HEK293 (cell line): ENCODE measurements at regions not wholly inside any gene's neighbourhood (a gene's known extent, or its start where the extent isn't known, plus 50 kb on each side); places are given as distances from the start of the nearest gene placed in this dataset.

Experiments
- KLF16 ChIP-seq: fragments of 450-650 bp; formaldehyde crosslinking; IDR thresholded peaks from 2 replicates; pipeline ENCODE4 v1.5.1; 2017; ENCODE audit warnings: missing biosample characterization, missing genetic modification characterization
- PRDM1 ChIP-seq: fragments of 450-650 bp; formaldehyde crosslinking; IDR thresholded peaks from 2 replicates; pipeline ENCODE4; 2016; ENCODE audit warnings: missing biosample characterization, missing genetic modification characterization
- SP7 ChIP-seq: fragments of 450-650 bp; formaldehyde crosslinking; IDR thresholded peaks from 2 replicates; pipeline ENCODE4 v1.5.1; 2016; ENCODE audit warnings: missing biosample characterization, missing genetic modification characterization
- ZNF747 ChIP-seq: fragments of 450-650 bp; formaldehyde crosslinking; IDR thresholded peaks from 2 replicates; pipeline ENCODE4 v1.5.1; 2016; ENCODE audit warnings: missing biosample characterization, missing genetic modification characterization
- ZNF76 ChIP-seq: fragments of 450-650 bp; formaldehyde crosslinking; IDR thresholded peaks from 2 replicates; pipeline ENCODE4; 2016; ENCODE audit warnings: low read depth, missing biosample characterization, missing genetic modification characterization, borderline replicate concordance
- TF ChIP-seq, protein P1 (sequence below): fragments of 450-650 bp; formaldehyde crosslinking; IDR thresholded peaks from 2 replicates; pipeline ENCODE4 v1.5.1; 2016; ENCODE audit warnings: missing biosample characterization, missing genetic modification characterization
- TF ChIP-seq, protein P2 (sequence below): fragments of 450-650 bp; formaldehyde crosslinking; IDR thresholded peaks from 2 replicates; pipeline ENCODE4 v1.5.1; 2016; ENCODE audit warnings: missing biosample characterization, missing genetic modification characterization
- TF ChIP-seq, protein P3 (sequence below): fragments of 450-650 bp; formaldehyde crosslinking; IDR thresholded peaks from 2 replicates; pipeline ENCODE4 v1.5.1; 2016; ENCODE audit warnings: missing biosample characterization, missing genetic modification characterization, low read depth
- TF ChIP-seq, protein P4 (sequence below): fragments of 450-650 bp; formaldehyde crosslinking; IDR thresholded peaks from 2 replicates; pipeline ENCODE4 v1.5.1; 2017; ENCODE audit warnings: missing biosample characterization, missing genetic modification characterization

DNA sequence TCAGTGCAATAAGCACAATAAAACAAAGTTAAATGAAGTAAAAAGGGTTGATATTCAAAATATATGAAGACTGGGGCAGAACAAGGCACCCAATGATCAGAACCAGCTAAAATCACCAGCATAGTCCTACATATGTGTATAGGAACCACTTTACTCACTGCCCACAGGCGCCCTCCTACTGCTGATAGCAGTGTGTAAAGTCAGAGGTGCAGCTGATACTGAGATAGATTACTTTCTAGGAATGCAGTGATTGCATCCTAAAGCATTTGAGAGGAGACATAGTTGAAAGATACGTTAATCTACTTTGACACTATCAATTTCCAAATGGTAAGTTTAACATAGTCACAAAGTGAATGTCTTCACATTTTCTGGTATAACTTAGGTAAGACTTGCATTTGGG is 161.1 kb upstream of the MCHR2 start:
- TF ChIP-seq, protein P1, sequence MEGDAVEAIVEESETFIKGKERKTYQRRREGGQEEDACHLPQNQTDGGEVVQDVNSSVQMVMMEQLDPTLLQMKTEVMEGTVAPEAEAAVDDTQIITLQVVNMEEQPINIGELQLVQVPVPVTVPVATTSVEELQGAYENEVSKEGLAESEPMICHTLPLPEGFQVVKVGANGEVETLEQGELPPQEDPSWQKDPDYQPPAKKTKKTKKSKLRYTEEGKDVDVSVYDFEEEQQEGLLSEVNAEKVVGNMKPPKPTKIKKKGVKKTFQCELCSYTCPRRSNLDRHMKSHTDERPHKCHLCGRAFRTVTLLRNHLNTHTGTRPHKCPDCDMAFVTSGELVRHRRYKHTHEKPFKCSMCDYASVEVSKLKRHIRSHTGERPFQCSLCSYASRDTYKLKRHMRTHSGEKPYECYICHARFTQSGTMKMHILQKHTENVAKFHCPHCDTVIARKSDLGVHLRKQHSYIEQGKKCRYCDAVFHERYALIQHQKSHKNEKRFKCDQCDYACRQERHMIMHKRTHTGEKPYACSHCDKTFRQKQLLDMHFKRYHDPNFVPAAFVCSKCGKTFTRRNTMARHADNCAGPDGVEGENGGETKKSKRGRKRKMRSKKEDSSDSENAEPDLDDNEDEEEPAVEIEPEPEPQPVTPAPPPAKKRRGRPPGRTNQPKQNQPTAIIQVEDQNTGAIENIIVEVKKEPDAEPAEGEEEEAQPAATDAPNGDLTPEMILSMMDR (tag by site-specific recombination) = no peak
- no peak for TF ChIP-seq ZNF747 (tag by site-specific recombination)
- no peak for TF ChIP-seq PRDM1 (tag by site-specific recombination)
- no peak for TF ChIP-seq KLF16 (tag by site-specific recombination)
- TF ChIP-seq, protein P2, sequence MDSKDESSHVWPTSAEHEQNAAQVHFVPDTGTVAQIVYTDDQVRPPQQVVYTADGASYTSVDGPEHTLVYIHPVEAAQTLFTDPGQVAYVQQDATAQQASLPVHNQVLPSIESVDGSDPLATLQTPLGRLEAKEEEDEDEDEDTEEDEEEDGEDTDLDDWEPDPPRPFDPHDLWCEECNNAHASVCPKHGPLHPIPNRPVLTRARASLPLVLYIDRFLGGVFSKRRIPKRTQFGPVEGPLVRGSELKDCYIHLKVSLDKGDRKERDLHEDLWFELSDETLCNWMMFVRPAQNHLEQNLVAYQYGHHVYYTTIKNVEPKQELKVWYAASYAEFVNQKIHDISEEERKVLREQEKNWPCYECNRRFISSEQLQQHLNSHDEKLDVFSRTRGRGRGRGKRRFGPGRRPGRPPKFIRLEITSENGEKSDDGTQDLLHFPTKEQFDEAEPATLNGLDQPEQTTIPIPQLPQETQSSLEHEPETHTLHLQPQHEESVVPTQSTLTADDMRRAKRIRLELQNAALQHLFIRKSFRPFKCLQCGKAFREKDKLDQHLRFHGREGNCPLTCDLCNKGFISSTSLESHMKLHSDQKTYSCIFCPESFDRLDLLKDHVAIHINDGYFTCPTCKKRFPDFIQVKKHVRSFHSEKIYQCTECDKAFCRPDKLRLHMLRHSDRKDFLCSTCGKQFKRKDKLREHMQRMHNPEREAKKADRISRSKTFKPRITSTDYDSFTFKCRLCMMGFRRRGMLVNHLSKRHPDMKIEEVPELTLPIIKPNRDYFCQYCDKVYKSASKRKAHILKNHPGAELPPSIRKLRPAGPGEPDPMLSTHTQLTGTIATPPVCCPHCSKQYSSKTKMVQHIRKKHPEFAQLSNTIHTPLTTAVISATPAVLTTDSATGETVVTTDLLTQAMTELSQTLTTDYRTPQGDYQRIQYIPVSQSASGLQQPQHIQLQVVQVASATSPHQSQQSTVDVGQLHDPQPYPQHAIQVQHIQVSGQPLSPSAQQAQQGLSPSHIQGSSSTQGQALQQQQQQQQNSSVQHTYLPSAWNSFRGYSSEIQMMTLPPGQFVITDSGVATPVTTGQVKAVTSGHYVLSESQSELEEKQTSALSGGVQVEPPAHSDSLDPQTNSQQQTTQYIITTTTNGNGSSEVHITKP (tag by site-specific recombination) = no peak
- TF ChIP-seq SP7 (tag by site-specific recombination) = no peak
- no peak for TF ChIP-seq ZNF76 (tag by site-specific recombination)
- TF ChIP-seq, protein P3, sequence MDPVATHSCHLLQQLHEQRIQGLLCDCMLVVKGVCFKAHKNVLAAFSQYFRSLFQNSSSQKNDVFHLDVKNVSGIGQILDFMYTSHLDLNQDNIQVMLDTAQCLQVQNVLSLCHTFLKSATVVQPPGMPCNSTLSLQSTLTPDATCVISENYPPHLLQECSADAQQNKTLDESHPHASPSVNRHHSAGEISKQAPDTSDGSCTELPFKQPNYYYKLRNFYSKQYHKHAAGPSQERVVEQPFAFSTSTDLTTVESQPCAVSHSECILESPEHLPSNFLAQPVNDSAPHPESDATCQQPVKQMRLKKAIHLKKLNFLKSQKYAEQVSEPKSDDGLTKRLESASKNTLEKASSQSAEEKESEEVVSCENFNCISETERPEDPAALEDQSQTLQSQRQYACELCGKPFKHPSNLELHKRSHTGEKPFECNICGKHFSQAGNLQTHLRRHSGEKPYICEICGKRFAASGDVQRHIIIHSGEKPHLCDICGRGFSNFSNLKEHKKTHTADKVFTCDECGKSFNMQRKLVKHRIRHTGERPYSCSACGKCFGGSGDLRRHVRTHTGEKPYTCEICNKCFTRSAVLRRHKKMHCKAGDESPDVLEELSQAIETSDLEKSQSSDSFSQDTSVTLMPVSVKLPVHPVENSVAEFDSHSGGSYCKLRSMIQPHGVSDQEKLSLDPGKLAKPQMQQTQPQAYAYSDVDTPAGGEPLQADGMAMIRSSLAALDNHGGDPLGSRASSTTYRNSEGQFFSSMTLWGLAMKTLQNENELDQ (tag by site-specific recombination) = no peak
- TF ChIP-seq, protein P4, sequence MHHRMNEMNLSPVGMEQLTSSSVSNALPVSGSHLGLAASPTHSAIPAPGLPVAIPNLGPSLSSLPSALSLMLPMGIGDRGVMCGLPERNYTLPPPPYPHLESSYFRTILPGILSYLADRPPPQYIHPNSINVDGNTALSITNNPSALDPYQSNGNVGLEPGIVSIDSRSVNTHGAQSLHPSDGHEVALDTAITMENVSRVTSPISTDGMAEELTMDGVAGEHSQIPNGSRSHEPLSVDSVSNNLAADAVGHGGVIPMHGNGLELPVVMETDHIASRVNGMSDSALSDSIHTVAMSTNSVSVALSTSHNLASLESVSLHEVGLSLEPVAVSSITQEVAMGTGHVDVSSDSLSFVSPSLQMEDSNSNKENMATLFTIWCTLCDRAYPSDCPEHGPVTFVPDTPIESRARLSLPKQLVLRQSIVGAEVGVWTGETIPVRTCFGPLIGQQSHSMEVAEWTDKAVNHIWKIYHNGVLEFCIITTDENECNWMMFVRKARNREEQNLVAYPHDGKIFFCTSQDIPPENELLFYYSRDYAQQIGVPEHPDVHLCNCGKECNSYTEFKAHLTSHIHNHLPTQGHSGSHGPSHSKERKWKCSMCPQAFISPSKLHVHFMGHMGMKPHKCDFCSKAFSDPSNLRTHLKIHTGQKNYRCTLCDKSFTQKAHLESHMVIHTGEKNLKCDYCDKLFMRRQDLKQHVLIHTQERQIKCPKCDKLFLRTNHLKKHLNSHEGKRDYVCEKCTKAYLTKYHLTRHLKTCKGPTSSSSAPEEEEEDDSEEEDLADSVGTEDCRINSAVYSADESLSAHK (tag by site-specific recombination) = no peak
